VCaP (cell line): ENCODE measurements at regions not wholly inside any gene's neighbourhood (a gene's known extent, or its start where the extent isn't known, plus 50 kb on each side); places are given as distances from the start of the nearest gene placed in this dataset.
"Not testable (repeated sequence)": the region's sequence is repeated elsewhere in the genome, so short reads cannot be mapped to it uniquely, and the experiment has no call there.

Experiments
- H3K27ac ChIP-seq: fragments of 450-650 bp; 2 replicates; pipeline ENCODE4 v1.5.1; 2017
- CTCF ChIP-seq: fragments of 450-650 bp; conservative IDR thresholded peaks from 2 replicates; pipeline ENCODE4 v1.5.1; 2017; ENCODE audit warnings: mild to moderate bottlenecking, moderate library complexity

DNA sequence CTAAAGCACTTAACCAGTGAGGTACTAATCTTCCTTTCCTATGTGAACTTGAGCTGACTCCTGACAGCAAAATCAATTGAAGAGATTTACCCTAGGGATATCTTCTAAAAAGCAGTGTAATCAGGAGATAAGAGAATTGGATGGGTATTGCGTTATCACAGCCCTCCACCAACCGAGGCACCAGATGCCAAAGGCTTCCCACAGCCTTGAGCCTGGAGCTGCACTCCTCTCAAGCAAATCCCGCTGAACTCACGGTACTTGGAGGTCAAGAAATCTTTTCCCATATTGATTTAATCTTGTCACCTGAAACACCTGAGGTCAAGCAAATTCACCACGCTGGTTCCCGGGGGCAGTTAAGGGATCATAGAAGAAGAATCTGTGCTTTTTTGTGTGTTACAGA lies 346.8 kb downstream of the TBL1XR1 start:
- TF ChIP-seq CTCF: no peak
- no peak overlapping the region for H3K27ac ChIP-seq

DNA sequence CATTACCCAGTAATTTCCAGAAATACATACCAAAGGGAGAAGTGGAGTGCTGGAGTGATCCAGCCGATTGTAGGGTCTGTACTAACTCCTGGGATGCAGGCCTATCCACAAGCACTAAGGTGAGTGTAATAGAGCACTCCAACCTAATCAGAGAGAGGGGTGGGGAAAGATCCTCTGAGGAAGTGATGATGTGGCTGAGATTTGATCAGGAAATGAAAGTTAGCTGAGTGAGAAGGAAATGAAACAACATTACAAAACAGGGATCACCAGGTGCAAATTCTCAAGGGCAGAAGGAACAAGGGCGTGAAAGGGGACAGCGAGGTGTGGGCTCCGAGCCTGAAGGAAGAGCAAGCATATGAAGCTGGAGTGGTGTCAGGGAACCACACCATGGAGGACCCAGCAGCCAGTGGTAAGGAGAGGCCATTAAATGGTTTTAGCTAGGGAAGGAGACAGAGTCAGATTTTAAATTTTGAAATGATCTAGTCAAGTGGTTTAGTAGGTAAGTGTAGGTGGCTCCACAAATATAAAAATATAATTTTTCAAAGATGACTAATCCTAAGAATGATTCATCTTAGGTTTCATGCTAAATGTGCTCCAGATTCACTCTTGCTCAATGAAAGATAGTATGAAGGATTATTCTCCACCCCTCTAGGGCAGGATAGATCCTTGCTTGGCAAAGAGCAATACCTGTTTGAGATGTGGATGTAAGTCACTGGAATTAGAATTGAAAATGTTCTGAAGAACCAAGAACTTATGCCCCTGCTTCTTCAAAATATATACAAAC lies 348.7 kb downstream of the TBL1XR1 start:
- no peak overlapping the region for H3K27ac ChIP-seq
- no peak for TF ChIP-seq CTCF

DNA sequence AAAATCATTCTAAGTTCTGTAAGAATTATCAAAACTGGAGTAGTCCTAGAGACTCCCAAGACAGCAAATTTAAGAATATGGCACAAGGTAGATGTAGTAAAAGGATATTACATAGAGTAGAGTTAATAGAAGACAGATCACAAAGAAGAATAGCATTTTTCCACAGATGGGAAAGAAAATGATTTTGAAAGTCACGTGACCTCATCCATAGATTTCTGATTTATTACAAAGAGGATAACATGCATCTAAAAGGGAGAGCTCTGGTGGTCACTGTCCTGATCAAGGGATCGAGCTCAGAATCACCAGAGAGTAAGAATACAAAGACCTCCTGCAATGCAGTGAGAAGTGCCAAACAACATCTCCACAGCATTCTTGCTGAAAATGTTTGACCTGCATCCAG lies 354.4 kb downstream of the TBL1XR1 start:
- TF ChIP-seq CTCF: no peak
- H3K27ac ChIP-seq: no peak overlapping the region

DNA sequence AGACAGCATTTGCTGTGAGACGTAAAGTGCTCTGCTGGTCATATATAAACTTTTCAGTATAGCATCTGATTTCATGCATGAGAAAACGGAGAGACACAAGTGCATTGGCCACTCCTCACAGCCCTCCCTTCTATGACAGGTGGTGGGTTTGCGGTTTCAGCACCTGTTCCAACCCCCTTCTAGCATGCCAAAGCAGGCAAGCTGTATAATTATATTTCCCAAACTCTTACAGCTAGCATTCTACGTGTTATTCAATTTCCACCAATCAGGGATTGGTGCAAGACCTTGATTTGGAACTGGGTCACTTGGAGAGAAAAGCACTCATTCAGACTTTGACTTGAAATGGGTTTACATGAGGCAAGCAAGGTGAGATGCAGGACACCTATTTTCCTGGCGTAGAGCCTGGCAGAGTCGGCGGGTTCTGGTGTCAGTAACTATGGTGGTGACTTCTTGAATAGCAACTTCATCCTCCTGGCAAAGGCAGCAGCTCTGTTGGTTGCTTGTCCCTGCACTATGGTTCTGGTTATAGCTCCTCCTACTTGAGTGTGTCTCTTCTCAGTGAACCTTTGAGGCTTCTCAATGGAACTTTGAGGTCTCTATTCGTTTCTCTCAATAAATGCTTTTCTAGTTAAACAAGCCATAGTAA lies 356.5 kb downstream of the TBL1XR1 start:
- no peak for TF ChIP-seq CTCF

DNA sequence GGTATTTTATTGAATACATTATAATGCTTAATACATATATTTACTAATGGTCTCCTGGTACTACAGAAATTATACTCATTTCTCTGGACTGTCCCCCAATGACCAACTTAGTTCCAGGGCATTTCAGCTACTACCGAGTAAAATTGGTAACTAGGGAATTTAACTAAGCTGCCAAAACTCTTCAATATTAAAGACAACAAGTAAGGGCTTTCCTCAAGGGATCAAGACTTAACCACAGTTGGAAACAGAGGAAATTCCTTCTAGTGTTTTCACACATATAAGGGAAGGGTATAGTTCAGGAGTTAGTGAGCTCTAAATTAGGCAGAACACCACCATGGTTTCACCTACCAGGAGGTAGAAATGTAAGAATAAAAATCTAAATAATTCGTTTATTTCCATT lies 357.4 kb downstream of the TBL1XR1 start:
- no peak overlapping the region for H3K27ac ChIP-seq
- no peak for TF ChIP-seq CTCF

More for the DNA sequence above, 356.5 kb downstream of the TBL1XR1 start:
- H3K27ac ChIP-seq: no peak overlapping the region

DNA sequence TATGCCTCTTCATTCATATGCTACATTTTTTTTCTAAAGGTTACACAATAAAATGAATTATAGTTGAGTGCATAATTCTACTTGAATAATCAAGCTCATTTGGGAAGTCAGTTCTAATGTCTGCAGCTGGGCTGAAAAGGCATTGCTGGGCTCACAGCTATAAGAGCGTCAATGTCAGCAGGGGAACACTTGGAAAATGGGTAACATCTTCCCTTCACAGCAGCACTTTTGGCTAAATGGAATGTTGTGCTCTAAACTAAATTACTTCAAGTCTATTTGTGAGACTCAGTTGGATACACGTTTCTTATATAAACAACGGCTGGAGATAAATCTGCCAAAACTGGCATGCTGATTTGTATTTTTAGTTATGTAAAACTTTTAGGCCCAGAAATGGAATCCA lies 357.8 kb downstream of the TBL1XR1 start:
- TF ChIP-seq CTCF: no peak
- no peak overlapping the region for H3K27ac ChIP-seq

- not testable (repeated sequence) for H3K27ac ChIP-seq
Measured at GRCh38 chr3:176827244-176827643, 370.0 kb downstream of the TBL1XR1 start.

DNA sequence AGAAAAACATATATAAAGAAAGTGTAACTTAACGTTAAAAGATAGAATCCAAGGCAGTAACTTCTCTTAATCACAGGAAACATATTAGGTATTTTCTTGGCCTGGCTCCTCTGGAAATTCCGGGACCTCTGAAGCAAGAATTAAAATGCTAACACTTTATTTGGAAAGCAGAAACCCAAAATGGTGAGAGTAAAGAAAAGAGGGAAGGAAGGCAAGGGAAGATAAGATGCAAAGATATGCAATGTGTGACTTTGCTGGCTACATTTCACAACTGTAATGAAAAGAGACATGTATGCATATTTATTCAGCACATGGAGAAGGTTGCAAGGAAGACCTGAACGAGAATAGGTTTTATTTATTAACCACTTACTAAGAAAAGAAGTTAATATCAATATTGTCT lies 372.5 kb downstream of the TBL1XR1 start:
- no peak for TF ChIP-seq CTCF
- H3K27ac ChIP-seq: no peak overlapping the region
